HG02884 (cell line): ENCODE measurements at regions not wholly inside any gene's neighbourhood (a gene's known extent, or its start where the extent isn't known, plus 50 kb on each side); places are given as distances from the start of the nearest gene placed in this dataset.
"Not testable (repeated sequence)": the region's sequence is repeated elsewhere in the genome, so short reads cannot be mapped to it uniquely, and the experiment has no call there.

Experiments used
- ATAC-seq: cut with Tn5 transposase; IDR thresholded peaks from one replicate; pipeline ENCODE4 v1.9.1; 2021; ENCODE audit warnings: mild to moderate bottlenecking, moderate library complexity; ENCODE audit not compliant: unreplicated experiment

DNA sequence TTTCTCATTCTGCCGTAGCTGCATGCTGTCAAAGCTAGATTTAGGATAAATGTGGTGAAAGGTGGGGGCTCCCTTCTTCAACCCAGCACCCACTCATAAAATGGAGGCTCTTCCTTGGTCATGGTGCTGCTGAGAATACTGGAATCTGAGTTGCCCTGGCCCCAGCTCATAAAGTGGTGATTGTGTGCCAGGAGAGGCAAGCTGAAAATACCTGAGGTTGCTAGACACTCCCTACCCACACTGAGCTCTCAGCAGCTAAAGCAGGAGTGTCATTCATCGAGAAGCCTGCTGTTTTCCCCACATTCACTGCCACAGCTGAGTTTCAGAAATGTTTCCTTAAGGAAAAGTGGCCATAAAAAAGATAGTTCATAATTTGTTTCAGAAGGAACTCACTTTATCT, 297.1 kb upstream of the RBMS1 start:
- ATAC-seq, result no peak

DNA sequence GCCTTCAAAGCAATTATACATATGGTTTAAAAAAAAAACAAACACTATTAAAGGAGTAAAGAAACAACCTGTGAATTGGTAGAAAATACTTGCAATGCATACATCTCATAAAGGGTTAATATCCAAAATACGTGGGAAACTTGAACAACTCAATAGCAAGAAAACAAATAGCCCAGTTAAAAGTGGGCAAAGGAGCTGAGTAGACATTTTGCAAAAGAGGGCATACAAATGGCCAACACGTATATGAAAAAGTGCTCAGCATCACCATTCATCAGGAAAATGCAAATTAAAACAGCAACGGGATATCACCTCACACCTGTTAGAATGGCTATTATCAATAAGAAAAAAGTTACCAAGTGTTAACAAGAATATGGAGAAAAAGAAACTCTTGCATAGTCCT, 298.3 kb upstream of the RBMS1 start:
- no peak for ATAC-seq

DNA sequence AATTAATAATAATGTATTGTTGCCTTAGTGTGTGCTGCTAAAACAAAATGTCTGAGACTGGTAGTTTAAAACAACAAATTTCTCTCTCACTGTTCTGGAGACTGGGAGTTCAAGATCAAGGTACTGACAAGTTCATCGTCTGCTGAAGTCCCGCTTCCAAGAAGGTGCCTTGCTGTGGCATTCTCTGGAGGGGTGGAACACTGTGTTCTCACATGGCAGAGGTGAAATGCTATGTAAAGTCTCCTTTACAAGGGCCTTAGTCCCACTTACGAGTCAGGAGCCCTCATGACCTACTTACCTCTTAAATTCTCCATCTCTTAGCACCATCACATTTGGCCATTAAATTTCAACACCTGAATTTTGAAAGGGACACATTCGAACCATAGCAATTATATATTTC, 299.2 kb upstream of the RBMS1 start:
- no peak for ATAC-seq

DNA sequence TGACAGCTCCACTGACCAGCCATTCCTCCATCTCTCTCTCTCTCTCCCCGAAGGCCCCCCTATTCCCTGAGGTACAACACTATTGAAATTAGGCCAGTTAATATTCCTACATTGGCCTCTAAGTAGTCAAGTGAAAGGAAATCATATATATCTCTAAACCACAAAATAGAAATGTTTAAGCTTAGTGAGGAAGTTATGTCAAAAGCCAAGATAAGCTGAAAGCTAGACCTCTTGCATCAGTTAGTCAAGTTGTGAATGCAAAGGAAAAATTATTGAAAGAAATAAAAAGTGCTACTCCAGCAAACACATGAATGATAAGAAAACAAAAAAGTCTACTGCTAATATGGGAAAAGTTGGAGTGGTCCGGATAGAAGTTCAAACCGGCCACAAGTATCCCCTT, 301.3 kb upstream of the RBMS1 start:
- no peak for ATAC-seq

DNA sequence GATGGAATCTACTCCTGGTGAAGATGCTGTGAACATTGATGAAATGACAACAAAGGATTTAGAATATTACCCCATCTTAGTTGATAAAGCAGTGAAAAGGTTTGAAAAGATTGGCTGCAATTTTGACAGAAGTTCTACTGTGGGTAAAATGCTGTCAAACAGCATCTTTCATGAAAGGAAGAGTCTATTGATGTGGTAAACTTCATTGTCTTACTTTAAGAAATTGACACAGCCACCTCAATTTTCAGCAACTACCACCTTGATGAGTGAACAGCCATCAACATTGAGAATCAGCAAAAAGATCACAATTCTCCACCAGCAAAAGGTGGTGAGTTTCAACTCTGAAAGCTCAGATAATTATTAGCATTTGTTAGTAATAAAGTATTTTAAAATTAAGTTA, 310.3 kb upstream of the RBMS1 start:
- ATAC-seq, result no peak

GRCh38 chr2:160810406-160810805, 316.8 kb upstream of the RBMS1 start:
- ATAC-seq, result no peak

DNA sequence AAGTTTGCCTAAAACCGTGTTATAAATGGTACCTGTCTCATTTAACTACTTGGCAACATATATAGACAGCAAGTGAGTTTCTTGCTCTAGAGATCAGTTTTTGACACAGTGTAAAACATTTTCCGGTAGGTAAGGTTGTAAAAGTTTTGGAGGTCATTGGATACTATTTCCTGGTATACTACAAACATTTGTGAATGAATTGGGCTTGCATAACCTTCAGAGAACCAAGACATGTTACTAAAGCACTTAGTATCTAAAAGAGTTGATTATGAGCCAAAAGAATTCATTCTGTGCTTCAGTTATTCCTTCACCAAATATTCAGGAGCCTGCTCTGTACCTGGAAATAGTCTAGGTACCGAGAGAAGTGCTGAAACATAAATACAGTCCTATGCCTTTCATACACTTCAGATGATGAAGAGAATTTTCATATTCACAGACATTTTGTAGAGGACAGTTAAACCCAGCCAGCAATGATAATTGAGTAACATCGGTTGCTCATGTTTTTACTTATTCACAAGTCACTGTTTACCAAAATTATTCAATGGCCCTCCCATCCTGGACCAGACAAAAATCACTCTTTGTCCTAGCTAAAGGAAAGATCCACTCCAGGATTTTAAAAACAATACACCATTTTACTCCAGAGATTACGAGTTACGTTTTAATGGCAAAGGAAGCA, 319.4 kb upstream of the RBMS1 start:
- no peak for ATAC-seq

- ATAC-seq, result no peak
These were observed 319.9 kb upstream of the RBMS1 start for GRCh38 chr2:160813506-160813858.

GRCh38 chr2:160816916-160817499, 323.4 kb upstream of the RBMS1 start:
- ATAC-seq, result no peak

GRCh38 chr2:160820691-160821090, 327.1 kb upstream of the RBMS1 start:
- no peak for ATAC-seq

DNA sequence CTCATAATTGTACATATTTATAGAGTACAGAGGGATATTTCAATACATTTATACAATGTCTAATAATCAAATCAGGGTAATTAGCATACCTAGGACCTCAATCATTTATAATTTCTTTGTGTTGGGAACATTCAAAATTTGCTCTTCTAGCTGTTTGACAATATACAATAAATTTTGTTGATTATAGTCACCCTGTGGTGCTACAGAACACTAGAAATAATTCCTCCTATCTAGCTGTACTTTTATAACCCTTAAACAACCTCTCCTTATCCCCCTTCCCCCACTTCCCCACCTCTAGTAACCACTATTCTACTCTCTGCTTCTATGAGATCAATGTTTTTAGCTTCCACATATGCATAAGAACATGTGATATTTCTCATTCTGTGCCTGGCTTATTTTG, 328.4 kb upstream of the RBMS1 start:
- ATAC-seq, result no peak

DNA sequence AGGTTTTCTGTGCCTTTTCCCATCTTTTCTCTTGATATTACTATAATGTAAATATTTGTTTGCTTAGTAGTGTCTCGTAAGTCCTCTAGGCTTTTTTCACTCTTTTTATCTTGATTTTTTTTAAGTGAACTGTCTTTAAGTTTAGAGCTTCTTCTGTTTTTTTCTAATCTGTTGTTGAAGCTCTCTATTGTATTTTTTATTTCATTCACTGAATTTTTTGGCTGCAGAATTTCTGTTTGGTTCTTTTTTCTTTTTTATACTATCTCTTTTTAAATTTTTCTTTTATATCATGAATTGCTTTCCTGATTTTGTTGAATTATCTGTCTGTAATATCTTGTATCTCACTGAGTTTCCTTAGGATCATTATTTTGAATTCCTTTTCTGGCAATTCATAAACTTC, 331.8 kb upstream of the RBMS1 start:
- no peak for ATAC-seq

GRCh38 chr2:160826496-160826895, 332.9 kb upstream of the RBMS1 start:
- no peak for ATAC-seq

GRCh38 chr2:160828076-160828475, 332.2 kb upstream of the TANK start:
- no peak for ATAC-seq

DNA sequence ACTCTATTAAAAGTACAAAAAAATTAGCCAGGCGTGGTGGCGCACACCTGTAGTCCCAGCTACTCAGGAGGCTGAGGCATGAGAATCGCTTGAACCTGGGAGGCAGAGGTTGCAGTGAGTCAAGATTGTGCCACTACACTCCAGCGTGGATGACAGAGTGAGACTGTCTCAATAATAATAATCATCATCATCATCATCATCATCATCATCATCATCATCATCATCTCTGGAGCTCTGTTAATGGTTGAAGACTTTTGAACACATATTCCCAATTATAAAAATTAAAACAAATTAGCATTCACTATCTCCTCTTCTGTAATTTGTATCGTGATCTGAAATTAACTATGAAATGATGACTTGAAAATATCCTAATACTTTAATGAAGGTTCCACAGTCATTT, 327.8 kb upstream of the TANK start:
- ATAC-seq, result not testable (repeated sequence)

DNA sequence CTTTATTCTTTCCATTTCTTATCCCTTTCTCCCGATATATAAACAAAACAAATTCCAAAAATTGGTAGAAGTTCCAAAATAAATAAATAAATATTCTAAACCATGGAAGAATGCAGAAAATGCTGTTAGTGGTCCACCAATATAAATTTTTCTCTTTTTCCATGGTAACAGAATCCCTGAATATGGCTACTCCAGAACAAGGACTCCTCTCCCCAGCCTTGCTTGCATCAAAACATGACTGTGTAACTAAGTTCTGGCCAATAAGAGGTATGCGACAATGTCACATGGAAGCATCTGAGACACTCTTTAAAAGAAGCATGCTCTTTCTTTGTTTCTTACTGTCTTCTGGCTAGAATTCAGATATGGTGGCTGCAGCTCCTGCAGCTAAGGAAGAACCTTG, 325.1 kb upstream of the TANK start:
- ATAC-seq, result no peak

GRCh38 chr2:160836755-160837154, 323.5 kb upstream of the TANK start:
- no peak for ATAC-seq

DNA sequence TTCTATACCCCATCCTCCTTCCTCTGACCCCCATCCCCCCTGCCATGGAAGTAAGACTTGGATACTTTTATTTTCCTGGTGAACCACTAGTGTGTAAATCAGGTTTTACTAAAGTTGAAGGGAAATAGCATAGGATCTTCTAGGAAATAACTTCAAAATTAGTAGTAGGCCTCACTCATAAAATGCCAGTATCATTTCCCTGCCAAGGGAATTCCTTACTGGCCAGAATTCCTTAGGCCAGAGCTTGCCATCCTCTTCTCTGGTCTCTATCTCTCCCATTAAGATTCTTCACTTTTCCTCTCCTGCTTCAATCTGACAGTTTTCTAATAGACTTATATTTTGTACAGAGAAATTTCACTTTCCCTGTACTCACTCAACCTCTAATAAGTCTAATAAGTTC, 322.8 kb upstream of the TANK start:
- no peak for ATAC-seq

DNA sequence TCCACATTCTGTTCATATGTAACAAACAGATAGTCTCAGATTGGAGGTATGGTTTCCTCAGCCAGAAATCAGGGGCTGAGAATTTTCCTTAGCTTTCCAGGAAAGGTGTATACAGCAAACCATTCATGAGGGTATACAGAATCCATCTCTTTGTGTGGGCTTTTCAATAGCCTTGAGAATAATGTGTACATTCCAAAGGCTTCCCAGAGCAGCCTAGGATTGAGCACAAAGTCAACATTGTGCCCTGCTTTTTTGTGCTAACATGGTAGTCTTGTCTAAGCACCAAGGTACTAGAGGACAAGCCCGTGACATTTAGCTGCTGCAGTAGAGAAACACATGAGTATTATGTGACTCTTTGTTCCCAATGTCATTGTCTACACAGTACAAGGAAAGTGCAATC, 322.1 kb upstream of the TANK start:
- ATAC-seq, result no peak

DNA sequence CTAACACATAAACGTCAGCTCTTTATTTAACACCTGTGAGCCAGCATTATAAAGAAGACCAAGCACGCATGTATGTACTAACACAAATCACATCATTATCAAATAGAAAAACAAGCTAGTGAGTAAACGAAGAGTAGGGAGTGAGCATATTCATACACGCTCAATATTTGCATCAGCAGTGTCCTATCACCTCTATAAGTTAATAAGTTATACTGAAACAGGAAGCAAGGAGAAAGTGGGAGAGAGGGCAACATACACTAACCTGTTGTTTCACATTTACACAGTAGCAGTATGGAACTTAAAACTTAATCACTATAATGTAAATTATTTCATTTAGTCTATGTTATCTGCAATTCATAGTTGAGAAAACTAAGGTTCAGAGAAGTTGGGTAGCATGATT, 321.5 kb upstream of the TANK start:
- no peak for ATAC-seq

GRCh38 chr2:160842286-160842685, 317.9 kb upstream of the TANK start:
- ATAC-seq, result no peak

DNA sequence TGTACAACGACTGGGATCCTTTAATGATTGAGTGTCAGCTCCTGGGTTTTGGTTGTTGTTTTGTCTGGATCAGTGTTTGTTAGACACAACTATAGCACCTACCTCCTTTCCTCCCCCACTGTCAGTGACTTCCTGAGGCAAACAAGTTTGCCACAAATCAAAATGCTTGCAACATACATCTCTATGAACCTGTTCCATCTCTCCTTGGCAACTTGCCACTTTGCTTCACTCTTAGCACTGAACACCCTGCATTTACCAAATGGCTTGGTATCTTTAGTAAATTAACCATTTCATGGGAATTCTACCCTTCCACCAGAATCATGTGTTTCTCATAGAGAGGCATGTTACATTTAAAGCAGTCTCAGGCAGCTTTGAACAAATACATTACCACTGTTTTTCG, 301.1 kb upstream of the TANK start:
- ATAC-seq, result no peak

GRCh38 chr2:160862226-160862625, 298.0 kb upstream of the TANK start:
- no peak for ATAC-seq
